GM12878 (cell line): ENCODE measurements at regions not wholly inside any gene's neighbourhood (a gene's known extent, or its start where the extent isn't known, plus 50 kb on each side); places are given as distances from the start of the nearest gene placed in this dataset.

Experiments
- NFIC ChIP-seq: IDR thresholded peaks from 2 replicates; pipeline ENCODE4 v1.6.1; 2012; ENCODE audit warnings: low read depth, mild to moderate bottlenecking, inconsistent platforms, low read length, moderate library complexity
- POLR2A ChIP-seq: IDR thresholded peaks from 2 replicates; pipeline ENCODE4 v1.6.1; 2011; ENCODE audit warnings: low read depth, mild to moderate bottlenecking, low read length
- POU2F2 ChIP-seq: IDR thresholded peaks from 3 replicates; pipeline ENCODE4 v1.6.1; 2011; ENCODE audit warnings: low read depth, mild to moderate bottlenecking, low read length, borderline replicate concordance
- TAF1 ChIP-seq: IDR thresholded peaks from 2 replicates; pipeline ENCODE4 v1.6.1; 2011; ENCODE audit warnings: mild to moderate bottlenecking, low read depth, low read length, borderline replicate concordance
- TF ChIP-seq, protein P1 (sequence below): IDR thresholded peaks from 2 replicates; pipeline ENCODE4 v1.6.1; 2012; ENCODE audit warnings: low read length, inconsistent platforms
- TF ChIP-seq, protein P2 (sequence below), 3 experiments: IDR thresholded peaks in 2 of 3; conservative IDR thresholded peaks in 1 of 3; 2 replicates each; pipeline ENCODE4 v1.5.1; 2011; ENCODE audit warnings: low read depth in 3 of 3, low read length in 3 of 3, mild to moderate bottlenecking in 3 of 3, control low read depth in 2 of 3, moderate library complexity in 2 of 3, inconsistent platforms in 1 of 3, mixed read lengths in 1 of 3; ENCODE audit not compliant: control insufficient read depth in 2 of 3, insufficient read depth in 1 of 3; ENCODE audit errors: extremely low read depth in 1 of 3

GRCh38 chr11:42138454-42138853 lies 679.0 kb upstream of the LRRC4C start:
- TF ChIP-seq TAF1 (no peak), NFIC (no peak), POLR2A (no peak), POU2F2 (no peak)
- TF ChIP-seq, protein P1, sequence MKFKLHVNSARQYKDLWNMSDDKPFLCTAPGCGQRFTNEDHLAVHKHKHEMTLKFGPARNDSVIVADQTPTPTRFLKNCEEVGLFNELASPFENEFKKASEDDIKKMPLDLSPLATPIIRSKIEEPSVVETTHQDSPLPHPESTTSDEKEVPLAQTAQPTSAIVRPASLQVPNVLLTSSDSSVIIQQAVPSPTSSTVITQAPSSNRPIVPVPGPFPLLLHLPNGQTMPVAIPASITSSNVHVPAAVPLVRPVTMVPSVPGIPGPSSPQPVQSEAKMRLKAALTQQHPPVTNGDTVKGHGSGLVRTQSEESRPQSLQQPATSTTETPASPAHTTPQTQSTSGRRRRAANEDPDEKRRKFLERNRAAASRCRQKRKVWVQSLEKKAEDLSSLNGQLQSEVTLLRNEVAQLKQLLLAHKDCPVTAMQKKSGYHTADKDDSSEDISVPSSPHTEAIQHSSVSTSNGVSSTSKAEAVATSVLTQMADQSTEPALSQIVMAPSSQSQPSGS, result no peak
- TF ChIP-seq, protein P2, sequence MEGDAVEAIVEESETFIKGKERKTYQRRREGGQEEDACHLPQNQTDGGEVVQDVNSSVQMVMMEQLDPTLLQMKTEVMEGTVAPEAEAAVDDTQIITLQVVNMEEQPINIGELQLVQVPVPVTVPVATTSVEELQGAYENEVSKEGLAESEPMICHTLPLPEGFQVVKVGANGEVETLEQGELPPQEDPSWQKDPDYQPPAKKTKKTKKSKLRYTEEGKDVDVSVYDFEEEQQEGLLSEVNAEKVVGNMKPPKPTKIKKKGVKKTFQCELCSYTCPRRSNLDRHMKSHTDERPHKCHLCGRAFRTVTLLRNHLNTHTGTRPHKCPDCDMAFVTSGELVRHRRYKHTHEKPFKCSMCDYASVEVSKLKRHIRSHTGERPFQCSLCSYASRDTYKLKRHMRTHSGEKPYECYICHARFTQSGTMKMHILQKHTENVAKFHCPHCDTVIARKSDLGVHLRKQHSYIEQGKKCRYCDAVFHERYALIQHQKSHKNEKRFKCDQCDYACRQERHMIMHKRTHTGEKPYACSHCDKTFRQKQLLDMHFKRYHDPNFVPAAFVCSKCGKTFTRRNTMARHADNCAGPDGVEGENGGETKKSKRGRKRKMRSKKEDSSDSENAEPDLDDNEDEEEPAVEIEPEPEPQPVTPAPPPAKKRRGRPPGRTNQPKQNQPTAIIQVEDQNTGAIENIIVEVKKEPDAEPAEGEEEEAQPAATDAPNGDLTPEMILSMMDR (IDR thresholded peaks at IDR 0.05 in 2 of 3, conservative IDR thresholded peaks at IDR 0.05 in 1 of 3; ENCODE audit: control insufficient read depth in 2 of 3, extremely low read depth in 1 of 3, insufficient read depth in 1 of 3, low read depth in 3 of 3, low read length in 3 of 3), result no peak
